ENCODE measurements at regions not wholly inside any gene's neighbourhood (a gene's known extent, or its start where the extent isn't known, plus 50 kb on each side); places are given as distances from the start of the nearest gene placed in this dataset.

DNA sequence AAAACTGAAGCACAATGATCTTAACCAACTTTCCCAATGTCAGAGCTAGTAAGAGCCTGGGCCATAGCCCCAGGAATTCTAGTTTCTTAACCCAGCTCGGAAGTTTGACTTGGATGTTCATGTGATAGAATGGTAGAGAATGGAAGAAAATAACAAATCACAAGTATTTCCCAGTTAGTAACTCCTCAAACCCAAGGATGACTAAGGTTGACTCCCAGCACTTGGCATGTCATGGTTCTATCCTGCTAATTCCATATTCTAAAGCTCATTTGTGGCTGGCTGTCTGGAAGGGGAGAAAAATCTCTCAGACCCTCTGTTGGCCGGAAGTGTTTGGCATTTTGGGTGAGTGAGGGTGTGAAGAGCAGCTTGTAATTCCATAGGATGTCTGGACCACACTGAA lies 248.7 kb downstream of the RFPL4B start:
- TF ChIP-seq, protein P1, sequence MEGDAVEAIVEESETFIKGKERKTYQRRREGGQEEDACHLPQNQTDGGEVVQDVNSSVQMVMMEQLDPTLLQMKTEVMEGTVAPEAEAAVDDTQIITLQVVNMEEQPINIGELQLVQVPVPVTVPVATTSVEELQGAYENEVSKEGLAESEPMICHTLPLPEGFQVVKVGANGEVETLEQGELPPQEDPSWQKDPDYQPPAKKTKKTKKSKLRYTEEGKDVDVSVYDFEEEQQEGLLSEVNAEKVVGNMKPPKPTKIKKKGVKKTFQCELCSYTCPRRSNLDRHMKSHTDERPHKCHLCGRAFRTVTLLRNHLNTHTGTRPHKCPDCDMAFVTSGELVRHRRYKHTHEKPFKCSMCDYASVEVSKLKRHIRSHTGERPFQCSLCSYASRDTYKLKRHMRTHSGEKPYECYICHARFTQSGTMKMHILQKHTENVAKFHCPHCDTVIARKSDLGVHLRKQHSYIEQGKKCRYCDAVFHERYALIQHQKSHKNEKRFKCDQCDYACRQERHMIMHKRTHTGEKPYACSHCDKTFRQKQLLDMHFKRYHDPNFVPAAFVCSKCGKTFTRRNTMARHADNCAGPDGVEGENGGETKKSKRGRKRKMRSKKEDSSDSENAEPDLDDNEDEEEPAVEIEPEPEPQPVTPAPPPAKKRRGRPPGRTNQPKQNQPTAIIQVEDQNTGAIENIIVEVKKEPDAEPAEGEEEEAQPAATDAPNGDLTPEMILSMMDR (IDR thresholded peaks at IDR 0.05; ENCODE audit: low read length): no peak
- TF ChIP-seq EZH2 (IDR thresholded peaks at IDR 0.05; ENCODE audit: borderline replicate concordance, low read length): no peak
